HepG2 (cell line): ENCODE measurements at regions not wholly inside any gene's neighbourhood (a gene's known extent, or its start where the extent isn't known, plus 50 kb on each side); places are given as distances from the start of the nearest gene placed in this dataset.

ENCODE experiments used
- ATAC-seq: fragments of 200-7000 bp; cut with Tn5 transposase; 3 replicates; pipeline ENCODE4 v1.9.1; 2020; ENCODE audit warnings: mild to moderate bottlenecking, moderate library complexity
- BruUV-seq: library from RNA; stranded (reverse); fragments of 400-500 nt; replicated peaks from 2 replicates; lab custom pipeline; 2021; lab: Mats Ljungman, UMichigan
- CTCF ChIA-PET: fragments of 300-600 bp; formaldehyde crosslinking; extraction: SDS; loops from one replicate; lab custom pipeline; 2021; ENCODE audit warnings: low total read pairs, inconsistent platforms, low intra/inter-chr PET ratio; lab: Yijun Ruan, JAX
- POLR2A ChIA-PET: fragments of 350-600 bp; sonication (Branson Sonifier 250); formaldehyde crosslinking; loops from one replicate; lab custom pipeline; 2020; ENCODE audit warnings: antibody characterized with exemption, inconsistent platforms; lab: Yijun Ruan, JAX
- DNase-seq: peaks from one replicate; pipeline ENCODE4 v3.0.0-alpha.2; 2015; ENCODE audit warnings: low spot score
- FAIRE-seq: peaks from 3 replicates; lab custom pipeline; 2011; peaks lifted over from hg19 to GRCh38; lab: Jason Lieb, UNC
- H2AFZ ChIP-seq: one replicate; pipeline ENCODE4 v1.6.1; 2011; ENCODE audit warnings: low read length, inconsistent platforms
- H3K27ac ChIP-seq: fragments of 300-600 bp; 3 replicates; pipeline ENCODE4 v1.8.0; 2011; ENCODE audit warnings: mixed run types, mild to moderate bottlenecking, mixed read lengths, low read length, inconsistent platforms; ENCODE audit not compliant: insufficient read depth; ENCODE audit errors: extremely low read length
- H3K27me3 ChIP-seq, 2 experiments: fragments of 200-600 bp in 1 of 2; 2 replicates in 1 of 2; 3 replicates in 1 of 2; pipeline versions ENCODE4 v1.6.0 to v1.8.0; 2011; ENCODE audit warnings: low read length in 2 of 2, mild to moderate bottlenecking in 2 of 2, moderate library complexity in 2 of 2, inconsistent platforms in 1 of 2; ENCODE audit not compliant: insufficient read depth in 2 of 2, control insufficient read depth in 1 of 2
- H3K36me3 ChIP-seq, 2 experiments: fragments of 200-600 bp in 1 of 2; replicated peaks in 1 of 2; 2 replicates in 1 of 2; 3 replicates in 1 of 2; pipeline versions ENCODE4 v1.5.1 to v1.8.0; 2011; ENCODE audit warnings: low read length in 2 of 2, inconsistent platforms in 1 of 2; ENCODE audit not compliant: insufficient read depth in 2 of 2, control insufficient read depth in 1 of 2
- H3K4me1 ChIP-seq: 2 replicates; pipeline ENCODE4 v1.5.1; 2012; ENCODE audit warnings: low read length, inconsistent platforms; ENCODE audit not compliant: insufficient read depth
- H3K4me2 ChIP-seq: 2 replicates; pipeline ENCODE4 v1.6.0; 2011; ENCODE audit warnings: low read depth, low read length, inconsistent platforms
- H3K4me3 ChIP-seq, 3 experiments: fragments of 200-600 bp in 1 of 3; sonication (generic), shearing (Covaris generic) in 1 of 3; replicated peaks in 1 of 3; 2 replicates each; pipeline ENCODE4 v1.5.1; 2011 to 2016; ENCODE audit warnings: low read length in 3 of 3, inconsistent platforms in 2 of 3, low read depth in 2 of 3, mild to moderate bottlenecking in 2 of 3, control low read depth in 1 of 3, mixed read lengths in 1 of 3; ENCODE audit not compliant: insufficient read depth in 1 of 3
- H3K79me2 ChIP-seq: one replicate; pipeline ENCODE4 v1.6.1; 2011; ENCODE audit warnings: low read length, inconsistent platforms; ENCODE audit not compliant: insufficient read depth
- H3K9ac ChIP-seq: 2 replicates; pipeline ENCODE4 v1.6.0; 2011; ENCODE audit warnings: mild to moderate bottlenecking, low read depth, low read length, inconsistent platforms; ENCODE audit not compliant: insufficient read depth
- H3K9me3 ChIP-seq: 2 replicates; pipeline ENCODE4 v1.5.1; 2012; ENCODE audit warnings: mild to moderate bottlenecking, low read length
- H4K20me1 ChIP-seq: 2 replicates; pipeline ENCODE4 v1.6.0; 2011; ENCODE audit warnings: inconsistent platforms, mild to moderate bottlenecking, low read length, moderate library complexity; ENCODE audit not compliant: insufficient read depth
- HDAC2 ChIP-seq: sonication (generic); formaldehyde crosslinking; IDR thresholded peaks from 2 replicates; pipeline ENCODE4 v1.4.0; 2020; ENCODE audit warnings: missing genetic modification reagents
- KDM2A ChIP-seq: sonication (generic); formaldehyde crosslinking; IDR thresholded peaks from 2 replicates; pipeline ENCODE4 v1.4.0; 2020; ENCODE audit warnings: low read depth, missing genetic modification reagents, borderline replicate concordance
- MLXIP ChIP-seq: sonication (generic); formaldehyde crosslinking; IDR thresholded peaks from 2 replicates; pipeline ENCODE4 v1.9.0; 2021; ENCODE audit warnings: missing genetic modification reagents, borderline replicate concordance
- PLRG1 ChIP-seq: fragments of 450-650 bp; conservative IDR thresholded peaks from 2 replicates; pipeline ENCODE4 v1.6.1; 2016
- RBAK ChIP-seq: sonication (generic); formaldehyde crosslinking; IDR thresholded peaks from 2 replicates; pipeline ENCODE4 v1.5.1; 2020; ENCODE audit warnings: mild to moderate bottlenecking, missing genetic modification reagents
- RBM39 ChIP-seq: fragments of 200-400 bp; formaldehyde crosslinking; IDR thresholded peaks from one replicate; pipeline ENCODE4 v1.6.1; 2018; ENCODE audit warnings: antibody characterized with exemption, mild to moderate bottlenecking, low read depth, low read length; ENCODE audit not compliant: poor library complexity, severe bottlenecking
- SOX6 ChIP-seq, 2 experiments: fragments of 450-650 bp in 1 of 2; sonication (generic) in 1 of 2; formaldehyde crosslinking in 1 of 2; IDR thresholded peaks; 2 replicates each; pipeline versions ENCODE4 v1.4.0 to v1.6.1; 2017 to 2020; ENCODE audit warnings: antibody characterized with exemption in 1 of 2, mild to moderate bottlenecking in 1 of 2, missing genetic modification reagents in 1 of 2
- ZFP90 ChIP-seq: sonication (generic); formaldehyde crosslinking; IDR thresholded peaks from 2 replicates; pipeline ENCODE4 v1.8.0; 2022; ENCODE audit warnings: missing genetic modification reagents, mild to moderate bottlenecking, inconsistent platforms, borderline replicate concordance
- ZNF280D ChIP-seq: sonication (generic); formaldehyde crosslinking; IDR thresholded peaks from 2 replicates; pipeline ENCODE4 v1.5.1; 2020; ENCODE audit warnings: mild to moderate bottlenecking, missing genetic modification reagents
- ZUFSP ChIP-seq: sonication (generic); formaldehyde crosslinking; IDR thresholded peaks from 2 replicates; pipeline ENCODE4 v1.9.0; 2021; ENCODE audit warnings: missing genetic modification reagents, mild to moderate bottlenecking, borderline replicate concordance
- WGBS: methylation state at CpG from one replicate; pipeline ENCODE4 v1.1.6; 2017; ENCODE audit warnings: low lambda C conversion rate; 5-methylcytosine and 5-hydroxymethylcytosine counted together
- in situ Hi-C: cut with HindIII; loops from 2 replicates; pipeline ENCODE4 v1.10.0; 2017; ENCODE audit warnings: low pct_unique_long_range_greater_than_20kb; ENCODE audit not compliant: extremely low pct_ligation_motif_present
- intact Hi-C: fragments of 100-400 bp; cut with micrococcal nuclease; formaldehyde crosslinking; loops from one replicate; pipeline ENCODE4 v1.10.0; 2022; ENCODE audit not compliant: unreplicated experiment

GRCh38 chr6:26158581-26159356, 71.5 kb downstream of the HFE start (continued):
- TF ChIP-seq MLXIP (CRISPR knock-in tag) (0 out of 2 replicates have a peak, but pooled peaks have one; percentile 20), KDM2A (0 out of 2 replicates have a peak, but pooled peaks have one; percentile 2), RBM39 (peak; percentile 9)

- Histone ChIP-seq H3K4me3 (peak overlapping the region; percentile 65 to 96 (median 81)), H3K79me2 (peaks cover 7% of the 10 kb centered on the region), H3K27me3 (no peaks in the 10 kb centered on the region; a peak in 1 of 5 replicates), H3K4me2 (peak overlapping the region; percentile 78), H2AFZ (no peak overlapping the region), H3K36me3 (no peaks in the 10 kb centered on the region), H3K9me3 (no peaks in the 10 kb centered on the region), H3K27ac (peak overlapping the region; percentile 70), H3K4me1 (peaks cover 22% of the 10 kb centered on the region), H4K20me1 (peaks cover 19% of the 10 kb centered on the region; the same call in 1 of the 2 replicates), H3K9ac (peak overlapping the region; percentile 70)
- BruUV-seq, result no TSS peak
- 41% methylated on average over 13 of the region's 13 CpGs for WGBS
- in situ Hi-C loops (loop anchor here (5.0 kb wide), 1 partner anchor 37 kb away; a partner anchor contains a TSS), intact Hi-C loops (loop anchor here (2.0 kb wide), 1 partner anchor 15 kb away; no protein-coding TSS in a partner anchor)
- ChIA-PET CTCF (no interaction called here), POLR2A (interaction anchor here (0.7 to 7.2 kb wide), 20 partner anchors 8 to 1678 kb away, joined by 4 to 621 read pairs (median 22); a partner anchor contains a TSS)
- FAIRE-seq, result no peak
- DNase-seq, result no peak
- ATAC-seq, result no peak
- TF ChIP-seq ZNF280D (CRISPR knock-in tag) (0 out of 2 replicates have a peak, but pooled peaks have one; percentile 42), ZUFSP (CRISPR knock-in tag) (no peak), HDAC2 (CRISPR knock-in tag) (0 out of 2 replicates have a peak, but pooled peaks have one; percentile 20), SOX6 (IDR thresholded peaks at IDR 0.05) (no peak), SOX6 (CRISPR knock-in tag; IDR thresholded peaks at IDR 0.05) (no peak), RBAK (CRISPR knock-in tag) (no peak), PLRG1 (no peak), ZFP90 (CRISPR knock-in tag) (0 out of 2 replicates have a peak, but pooled peaks have one; percentile 13)
Observed at GRCh38 chr6:26159357-26160273, 72.4 kb downstream of the HFE start.
